Cardiac muscle cell (in vitro differentiated cells and primary cell): ENCODE measurements at regions not wholly inside any gene's neighbourhood (a gene's known extent, or its start where the extent isn't known, plus 50 kb on each side); places are given as distances from the start of the nearest gene placed in this dataset.

ENCODE experiments used
- DNase-seq, 2 donors: peaks; one replicate each; pipeline versions ENCODE4 v3.0.0 to v3.0.0-alpha.2; 2010 to 2017; ENCODE audit warnings: low read depth in 1 of 2, low spot score in 1 of 2
- H3K27ac ChIP-seq: fragments of 200-600 bp; sonication (generic); 2 replicates; pipeline ENCODE4 v1.5.1; 2016
- H3K27me3 ChIP-seq: fragments of 200-600 bp; sonication (generic); 2 replicates; pipeline ENCODE4 v1.6.0; 2016; ENCODE audit warnings: control low read depth
- H3K36me3 ChIP-seq: fragments of 200-600 bp; sonication (generic); 2 replicates; pipeline ENCODE4 v1.5.1; 2016; ENCODE audit warnings: control low read depth
- H3K4me1 ChIP-seq: fragments of 200-600 bp; sonication (generic); 2 replicates; pipeline ENCODE4 v1.8.1; 2017; ENCODE audit warnings: low read depth, mild to moderate bottlenecking, mixed run types
- H3K4me3 ChIP-seq: fragments of 200-600 bp; sonication (generic); 2 replicates; pipeline ENCODE4 v1.5.1; 2016; ENCODE audit warnings: mild to moderate bottlenecking
- H3K9me3 ChIP-seq: fragments of 200-600 bp; sonication (generic); 2 replicates; pipeline ENCODE4 v1.5.1; 2017; ENCODE audit warnings: low read depth, mild to moderate bottlenecking, control low read depth
- TF ChIP-seq, protein P1 (sequence below): IDR thresholded peaks from 2 replicates; pipeline ENCODE4 v1.5.1; 2012; ENCODE audit warnings: low read depth, mild to moderate bottlenecking, low read length

DNA sequence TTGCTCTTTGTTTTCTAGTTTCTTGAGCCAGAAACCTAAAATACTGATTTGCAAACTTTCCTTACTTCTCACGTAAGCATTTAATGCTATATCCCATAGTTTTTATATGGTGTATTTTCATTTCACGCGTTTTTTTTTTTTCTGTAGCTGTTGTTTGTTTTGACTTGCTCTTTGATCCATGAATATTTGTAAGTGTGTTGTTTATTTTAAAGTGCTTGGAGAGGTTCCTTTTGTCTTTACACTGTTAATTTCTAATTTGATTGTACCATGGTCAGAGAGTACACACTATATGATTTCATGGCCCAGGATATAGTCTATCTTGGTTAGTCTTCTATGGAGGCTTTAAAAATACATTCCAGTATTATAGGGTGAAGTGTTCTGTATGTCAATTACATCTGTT, 84.8 kb upstream of the RNF217 start:
- H3K9me3 ChIP-seq, result no peaks in the 10 kb centered on the region
- TF ChIP-seq, protein P1, sequence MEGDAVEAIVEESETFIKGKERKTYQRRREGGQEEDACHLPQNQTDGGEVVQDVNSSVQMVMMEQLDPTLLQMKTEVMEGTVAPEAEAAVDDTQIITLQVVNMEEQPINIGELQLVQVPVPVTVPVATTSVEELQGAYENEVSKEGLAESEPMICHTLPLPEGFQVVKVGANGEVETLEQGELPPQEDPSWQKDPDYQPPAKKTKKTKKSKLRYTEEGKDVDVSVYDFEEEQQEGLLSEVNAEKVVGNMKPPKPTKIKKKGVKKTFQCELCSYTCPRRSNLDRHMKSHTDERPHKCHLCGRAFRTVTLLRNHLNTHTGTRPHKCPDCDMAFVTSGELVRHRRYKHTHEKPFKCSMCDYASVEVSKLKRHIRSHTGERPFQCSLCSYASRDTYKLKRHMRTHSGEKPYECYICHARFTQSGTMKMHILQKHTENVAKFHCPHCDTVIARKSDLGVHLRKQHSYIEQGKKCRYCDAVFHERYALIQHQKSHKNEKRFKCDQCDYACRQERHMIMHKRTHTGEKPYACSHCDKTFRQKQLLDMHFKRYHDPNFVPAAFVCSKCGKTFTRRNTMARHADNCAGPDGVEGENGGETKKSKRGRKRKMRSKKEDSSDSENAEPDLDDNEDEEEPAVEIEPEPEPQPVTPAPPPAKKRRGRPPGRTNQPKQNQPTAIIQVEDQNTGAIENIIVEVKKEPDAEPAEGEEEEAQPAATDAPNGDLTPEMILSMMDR, result no peak
- H3K27me3 ChIP-seq, result no peaks in the 10 kb centered on the region
- no peaks in the 10 kb centered on the region for H3K4me1 ChIP-seq
- DNase-seq, result no peak
- no peak overlapping the region for H3K27ac ChIP-seq
- H3K36me3 ChIP-seq, result no peaks in the 10 kb centered on the region
- no peak overlapping the region for H3K4me3 ChIP-seq

DNA sequence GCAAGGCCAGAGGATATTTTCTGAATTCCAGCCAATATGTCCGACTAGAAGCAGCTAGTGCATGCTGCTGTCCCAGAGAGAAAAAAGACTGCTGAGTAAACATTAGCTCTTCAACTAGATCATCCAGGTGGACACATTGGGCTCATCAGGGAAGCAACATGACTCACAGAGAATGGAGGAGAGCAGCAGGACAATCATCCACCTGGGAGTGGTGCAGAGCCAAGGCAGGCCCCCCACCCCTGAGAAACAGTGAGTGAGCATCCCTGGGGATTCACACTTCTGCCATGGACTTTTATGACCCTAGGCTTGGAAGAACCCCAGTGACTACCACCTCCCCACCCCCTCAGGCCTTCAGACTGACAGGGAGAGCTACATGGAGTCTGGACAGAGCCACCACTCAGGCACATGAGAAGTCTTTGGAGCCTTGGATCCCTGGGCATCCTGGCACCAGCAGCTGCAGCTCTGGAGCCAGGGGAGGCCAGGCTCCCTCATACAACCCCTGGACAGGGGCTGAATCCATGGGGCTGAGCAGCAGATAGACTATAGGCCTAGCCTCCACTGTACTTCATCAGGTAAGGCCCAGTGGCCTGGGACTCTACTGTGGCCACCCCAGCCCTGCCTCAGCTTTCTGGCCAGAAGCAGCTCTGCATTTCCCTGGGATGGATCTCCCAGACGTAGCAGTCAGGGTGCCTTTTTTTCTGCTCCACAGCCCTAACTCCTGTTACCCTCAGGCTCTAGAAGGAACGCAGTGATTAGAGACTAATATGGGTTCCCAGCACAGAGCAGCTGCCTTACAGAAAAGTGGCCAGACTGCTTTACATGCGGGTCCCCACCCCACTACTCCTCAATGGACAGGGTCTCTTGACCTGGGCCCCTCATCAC, 82.9 kb upstream of the RNF217 start:
- DNase-seq, result no peak
- H3K27ac ChIP-seq, result no peak overlapping the region
- H3K27me3 ChIP-seq, result no peaks in the 10 kb centered on the region
- H3K9me3 ChIP-seq, result no peaks in the 10 kb centered on the region
- no peaks in the 10 kb centered on the region for H3K4me1 ChIP-seq
- no peaks in the 10 kb centered on the region for H3K36me3 ChIP-seq
- no peak overlapping the region for H3K4me3 ChIP-seq
- TF ChIP-seq, protein P1, result no peak

DNA sequence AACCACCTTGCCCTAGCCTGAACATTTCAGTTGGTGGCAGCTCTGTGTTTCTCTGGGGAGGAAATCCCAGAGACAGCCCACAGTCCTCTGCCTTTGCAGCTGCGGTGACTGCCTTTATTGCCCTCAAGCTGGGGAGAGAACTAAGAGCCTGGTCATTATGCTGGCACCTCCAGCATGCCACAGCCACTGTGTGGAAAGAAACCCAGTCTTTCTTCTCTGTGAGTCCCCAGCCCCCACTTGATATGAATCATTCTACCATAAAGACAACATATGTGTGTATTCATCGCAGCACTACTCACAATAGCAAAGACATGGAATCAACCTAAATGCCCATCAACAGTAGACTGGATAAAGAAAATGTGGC, 82.3 kb upstream of the RNF217 start:
- Histone ChIP-seq H3K27me3 (no peaks in the 10 kb centered on the region), H3K27ac (no peak overlapping the region)
- TF ChIP-seq, protein P1, result no peak

DNA sequence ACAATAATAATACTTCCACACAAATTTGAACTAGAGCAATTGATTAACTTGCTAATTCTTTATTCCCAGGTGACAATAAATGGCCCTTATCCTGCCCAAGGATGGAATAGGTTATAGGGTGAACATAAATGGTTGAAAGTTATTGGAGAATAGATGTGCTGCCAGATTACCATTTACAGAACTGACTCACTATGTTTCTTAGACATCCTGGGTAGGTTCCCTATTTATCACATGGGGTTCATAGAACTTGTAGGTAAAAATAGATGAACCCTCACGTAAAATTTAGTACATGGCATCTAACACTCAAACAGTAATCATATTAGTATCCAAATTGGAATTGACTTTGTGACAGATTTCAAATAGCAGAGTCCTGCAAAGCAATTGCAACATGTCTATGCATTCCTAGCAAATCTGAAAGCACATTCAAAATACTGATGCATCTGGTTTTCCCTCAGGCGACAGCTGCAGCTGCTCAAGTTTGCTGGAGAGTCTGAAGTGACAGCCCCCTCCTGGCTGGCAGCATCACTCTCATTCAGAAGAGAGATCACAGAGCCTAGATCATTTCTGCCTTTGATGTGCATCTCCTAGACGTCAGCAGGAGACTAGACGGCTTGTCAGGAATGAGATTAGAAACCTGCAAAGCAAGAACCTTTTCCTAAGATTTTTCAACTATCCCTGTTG, 80.2 kb upstream of the RNF217 start:
- no peak overlapping the region for H3K27ac ChIP-seq
- H3K27me3 ChIP-seq, result no peaks in the 10 kb centered on the region
- H3K4me3 ChIP-seq, result no peak overlapping the region
- H3K4me1 ChIP-seq, result no peaks in the 10 kb centered on the region
- H3K36me3 ChIP-seq, result no peaks in the 10 kb centered on the region
- DNase-seq, result peak; percentile 13 to 75
- no peaks in the 10 kb centered on the region for H3K9me3 ChIP-seq
- TF ChIP-seq, protein P1, result no peak

More for the DNA sequence above, 82.3 kb upstream of the RNF217 start:
- Histone ChIP-seq H3K36me3 (no peaks in the 10 kb centered on the region), H3K4me1 (no peaks in the 10 kb centered on the region), H3K9me3 (no peaks in the 10 kb centered on the region), H3K4me3 (no peak overlapping the region)
- DNase-seq, result no peak

DNA sequence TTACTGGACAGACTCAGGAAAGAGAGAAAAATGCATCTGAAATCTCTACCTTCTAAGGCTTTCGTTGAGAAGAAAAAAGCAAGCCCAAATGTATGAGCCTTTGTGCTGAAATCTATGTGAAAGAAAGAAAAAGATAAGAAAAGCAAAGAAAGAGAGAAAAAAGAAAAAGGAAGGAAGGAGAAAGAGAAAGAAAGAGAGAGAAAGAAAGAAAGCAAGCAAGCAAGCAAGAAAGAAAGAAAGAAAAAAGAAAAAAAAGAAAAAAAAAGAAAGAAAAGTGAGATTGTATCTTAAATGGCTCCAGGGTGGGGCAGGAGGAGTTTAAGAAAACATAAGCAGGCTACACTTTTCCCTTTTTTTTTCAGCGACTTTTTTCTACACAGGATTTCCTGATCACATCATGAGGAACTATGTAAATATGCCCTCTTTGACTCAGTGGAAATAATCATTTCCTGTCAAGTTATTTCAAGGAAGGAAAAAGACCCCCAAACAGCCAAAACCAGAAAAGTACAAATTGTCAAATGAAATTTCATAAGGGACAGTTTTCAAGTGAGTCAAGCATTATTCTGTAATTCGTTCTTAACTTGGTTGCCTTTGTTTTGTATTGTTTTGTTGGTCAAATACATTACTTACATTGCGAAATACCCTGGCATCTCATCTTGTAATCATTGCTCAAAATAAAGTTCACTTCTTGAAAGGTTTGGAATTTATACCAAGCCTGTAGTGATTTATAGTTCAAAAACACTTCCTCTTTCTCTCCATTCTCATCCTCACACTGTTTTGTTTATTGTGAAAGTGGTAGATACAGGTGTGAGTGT, 79.5 kb upstream of the RNF217 start:
- TF ChIP-seq, protein P1, result no peak

More for the DNA sequence above, 79.5 kb upstream of the RNF217 start:
- Histone ChIP-seq H3K27ac (no peak overlapping the region), H3K4me1 (peaks cover 2% of the 10 kb centered on the region), H3K36me3 (no peaks in the 10 kb centered on the region), H3K4me3 (no peak overlapping the region), H3K9me3 (no peaks in the 10 kb centered on the region), H3K27me3 (no peaks in the 10 kb centered on the region)
- peak in 1 of 2 donors; percentile 70 for DNase-seq
